ENCODE measurements at regions not wholly inside any gene's neighbourhood (a gene's known extent, or its start where the extent isn't known, plus 50 kb on each side); places are given as distances from the start of the nearest gene placed in this dataset.

DNA sequence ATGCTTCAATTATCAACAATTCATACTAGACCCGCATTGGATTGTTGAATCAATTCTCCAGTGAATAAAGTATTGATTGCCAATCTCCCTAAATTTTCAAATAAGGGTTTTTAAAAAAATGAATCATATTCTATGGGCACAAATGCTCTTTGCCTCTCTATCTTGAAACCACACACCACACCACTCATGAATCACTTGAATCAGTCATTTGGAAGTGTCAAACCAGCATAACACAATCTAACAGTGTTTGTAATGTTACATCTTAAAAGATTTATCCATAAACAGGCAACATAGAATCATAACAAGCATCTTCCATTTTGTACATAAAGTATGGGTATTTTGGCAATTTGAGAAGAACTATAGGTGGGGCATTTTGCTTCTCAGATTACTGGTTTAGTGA, 219.5 kb upstream of the MIR17HG start:
- TF ChIP-seq, protein P1, sequence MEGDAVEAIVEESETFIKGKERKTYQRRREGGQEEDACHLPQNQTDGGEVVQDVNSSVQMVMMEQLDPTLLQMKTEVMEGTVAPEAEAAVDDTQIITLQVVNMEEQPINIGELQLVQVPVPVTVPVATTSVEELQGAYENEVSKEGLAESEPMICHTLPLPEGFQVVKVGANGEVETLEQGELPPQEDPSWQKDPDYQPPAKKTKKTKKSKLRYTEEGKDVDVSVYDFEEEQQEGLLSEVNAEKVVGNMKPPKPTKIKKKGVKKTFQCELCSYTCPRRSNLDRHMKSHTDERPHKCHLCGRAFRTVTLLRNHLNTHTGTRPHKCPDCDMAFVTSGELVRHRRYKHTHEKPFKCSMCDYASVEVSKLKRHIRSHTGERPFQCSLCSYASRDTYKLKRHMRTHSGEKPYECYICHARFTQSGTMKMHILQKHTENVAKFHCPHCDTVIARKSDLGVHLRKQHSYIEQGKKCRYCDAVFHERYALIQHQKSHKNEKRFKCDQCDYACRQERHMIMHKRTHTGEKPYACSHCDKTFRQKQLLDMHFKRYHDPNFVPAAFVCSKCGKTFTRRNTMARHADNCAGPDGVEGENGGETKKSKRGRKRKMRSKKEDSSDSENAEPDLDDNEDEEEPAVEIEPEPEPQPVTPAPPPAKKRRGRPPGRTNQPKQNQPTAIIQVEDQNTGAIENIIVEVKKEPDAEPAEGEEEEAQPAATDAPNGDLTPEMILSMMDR (IDR thresholded peaks at IDR 0.05) = no peak
- no peak for TF ChIP-seq POLR2A (IDR thresholded peaks at IDR 0.05)

DNA sequence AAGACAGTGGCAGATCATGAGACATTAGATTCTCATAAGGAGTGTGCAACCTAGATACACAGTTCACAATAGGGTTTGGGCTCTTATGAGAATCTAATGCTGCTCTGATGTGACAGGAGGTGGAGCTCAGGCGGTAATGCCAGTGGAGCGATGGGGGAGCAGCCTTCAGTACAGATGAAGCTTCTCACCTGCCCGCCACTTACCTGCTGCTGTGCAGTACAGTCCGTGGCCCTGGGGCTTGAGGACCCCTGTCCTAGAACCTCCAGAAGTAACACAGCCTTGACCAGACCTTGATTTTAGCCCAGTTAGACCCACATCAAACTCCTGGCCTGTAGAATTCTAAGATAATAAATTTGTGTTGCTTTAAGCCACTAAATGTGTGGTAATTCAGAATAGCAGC, 215.1 kb upstream of the MIR17HG start:
- ATAC-seq (no peak), DNase-seq (no peak)
- TF ChIP-seq, protein P1 (IDR thresholded peaks at IDR 0.05) = no peak
- no peak for TF ChIP-seq POLR2A (IDR thresholded peaks at IDR 0.05)
- Histone ChIP-seq H3K36me3 (no peaks in the 10 kb centered on the region), H3K4me1 (no peaks in the 10 kb centered on the region), H3K4me3 (no peak overlapping the region), H3K27ac (no peak overlapping the region), H3K27me3 (no peaks in the 10 kb centered on the region), H3K9me3 (no peaks in the 10 kb centered on the region)
- intact Hi-C loops (cut with DNase I) = no loop called here
- 75% methylated on average over 2 of the region's 4 CpGs for WGBS (ENCODE audit: insufficient coverage, low coverage, low lambda C conversion rate, missing lambda C conversion rate)

More for the DNA sequence above, 219.5 kb upstream of the MIR17HG start:
- Histone ChIP-seq H3K4me1 (no peaks in the 10 kb centered on the region), H3K27ac (no peak overlapping the region), H3K4me3 (no peak overlapping the region), H3K9me3 (no peaks in the 10 kb centered on the region), H3K36me3 (no peaks in the 10 kb centered on the region), H3K27me3 (no peaks in the 10 kb centered on the region)
- intact Hi-C loops (cut with DNase I) = no loop called here
- ATAC-seq (no peak), DNase-seq (no peak)
- WGBS (ENCODE audit: insufficient coverage, low coverage, low lambda C conversion rate, missing lambda C conversion rate) = 69% methylated on average over 1 of the region's 1 CpG

GRCh38 chr13:91132786-91133185, 214.7 kb upstream of the MIR17HG start:
- H3K9me3 ChIP-seq = no peaks in the 10 kb centered on the region
- intact Hi-C loops (cut with DNase I) = no loop called here

GRCh38 chr13:91133941-91134802, 213.3 kb upstream of the MIR17HG start:
- TF ChIP-seq, protein P1 (IDR thresholded peaks at IDR 0.05) = peak; percentile 69 to 79 (median 76)
- TF ChIP-seq POLR2A (IDR thresholded peaks at IDR 0.05) = no peak
- ATAC-seq = peak; percentile 87 to 94 (median 88)
- H3K4me3 ChIP-seq = no peak overlapping the region
- no peaks in the 10 kb centered on the region for H3K9me3 ChIP-seq
- WGBS (ENCODE audit: insufficient coverage, low coverage, low lambda C conversion rate, missing lambda C conversion rate) = 26% methylated on average over 11 of the region's 11 CpGs
- DNase-seq = peak in 1 of 3 donors; percentile 47
- no peak overlapping the region for H3K27ac ChIP-seq
- no peaks in the 10 kb centered on the region for H3K27me3 ChIP-seq
- no peaks in the 10 kb centered on the region for H3K36me3 ChIP-seq
- no peaks in the 10 kb centered on the region for H3K4me1 ChIP-seq
- intact Hi-C loops (cut with DNase I) = no loop called here

More at GRCh38 chr13:91132786-91133185, 214.7 kb upstream of the MIR17HG start:
- no peak for TF ChIP-seq POLR2A (IDR thresholded peaks at IDR 0.05)
- TF ChIP-seq, protein P1 (IDR thresholded peaks at IDR 0.05) = no peak
- Histone ChIP-seq H3K4me3 (no peak overlapping the region), H3K4me1 (no peaks in the 10 kb centered on the region), H3K27me3 (no peaks in the 10 kb centered on the region), H3K36me3 (no peaks in the 10 kb centered on the region), H3K27ac (no peak overlapping the region)
- DNase-seq (no peak), ATAC-seq (peak in 1 of 4 donors; percentile 34)
- 30% methylated on average over 7 of the region's 7 CpGs for WGBS (ENCODE audit: insufficient coverage, low coverage, low lambda C conversion rate, missing lambda C conversion rate)
